ENCODE measurements at regions not wholly inside any gene's neighbourhood (a gene's known extent, or its start where the extent isn't known, plus 50 kb on each side); places are given as distances from the start of the nearest gene placed in this dataset.
"Not testable (repeated sequence)": the region's sequence is repeated elsewhere in the genome, so short reads cannot be mapped to it uniquely, and the experiment has no call there.

DNA sequence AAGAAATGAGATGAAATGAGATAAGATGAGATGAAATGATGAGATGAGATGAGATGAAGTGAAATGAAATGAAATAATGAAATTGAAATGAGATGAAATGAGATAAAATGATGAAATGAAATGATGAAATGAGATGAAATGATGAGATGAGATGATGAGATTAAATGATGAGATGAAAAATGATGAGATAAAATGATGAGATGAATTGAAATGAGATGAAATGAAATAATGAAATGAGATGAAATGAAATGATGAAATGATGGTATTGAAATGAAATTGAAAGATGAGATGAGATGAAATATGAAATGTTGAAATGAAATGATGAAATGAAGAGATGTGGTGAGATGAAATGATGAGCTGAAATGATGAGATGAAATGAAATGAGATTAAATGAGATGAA lies 231.0 kb downstream of the GOLGA6L6 start:
- TF ChIP-seq CTCF (IDR thresholded peaks at IDR 0.05; ENCODE audit: low read depth, low read length, missing control alignments) = no peak
- no peak overlapping the region for H3K4me3 ChIP-seq (replicated peaks; ENCODE audit: low read depth, low read length)
- DNase-seq (ENCODE audit: extremely low read depth, low read depth) = no peak

- not testable (repeated sequence) for H3K4me3 ChIP-seq (replicated peaks; ENCODE audit: low read depth, low read length); DNase-seq (ENCODE audit: extremely low read depth, low read depth)
Measured at GRCh38 chr15:20309966-20310365, 231.6 kb downstream of the GOLGA6L6 start.

DNA sequence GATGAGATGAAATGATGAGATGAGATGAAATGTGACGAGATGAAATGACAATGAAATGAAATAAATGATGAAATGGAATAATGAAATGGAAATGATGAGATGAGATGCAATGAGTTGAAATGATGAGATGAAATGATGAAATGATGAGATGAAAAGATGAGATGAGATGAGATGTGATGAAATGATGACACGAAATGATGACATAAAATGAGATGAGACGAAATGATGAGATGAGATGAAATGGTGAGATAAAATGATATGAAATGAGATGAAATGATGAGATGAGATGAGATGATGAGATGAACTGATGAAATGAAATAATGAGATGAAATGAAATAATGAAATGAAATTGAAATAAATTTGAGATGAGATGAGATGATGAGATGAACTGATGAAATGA lies 232.2 kb downstream of the GOLGA6L6 start:
- not testable (repeated sequence) for H3K4me3 ChIP-seq (replicated peaks; ENCODE audit: low read depth, low read length); DNase-seq (ENCODE audit: extremely low read depth, low read depth)

- not testable (repeated sequence) for DNase-seq (ENCODE audit: extremely low read depth, low read depth); H3K4me3 ChIP-seq (replicated peaks; ENCODE audit: low read depth, low read length)
Measured at GRCh38 chr15:20308027-20308690, 233.4 kb downstream of the GOLGA6L6 start.

GRCh38 chr15:20307137-20307536 lies 234.5 kb downstream of the GOLGA6L6 start:
- not testable (repeated sequence) for DNase-seq (ENCODE audit: extremely low read depth, low read depth); H3K4me3 ChIP-seq (replicated peaks; ENCODE audit: low read depth, low read length)

- not testable (repeated sequence) for H3K4me3 ChIP-seq (replicated peaks; ENCODE audit: low read depth, low read length); DNase-seq (ENCODE audit: extremely low read depth, low read depth)
Measured at GRCh38 chr15:20306497-20307106, 235.0 kb downstream of the GOLGA6L6 start.

- DNase-seq (ENCODE audit: extremely low read depth, low read depth); H3K4me3 ChIP-seq (replicated peaks; ENCODE audit: low read depth, low read length): not testable (repeated sequence)
Measured at GRCh38 chr15:20305912-20306311, 235.7 kb downstream of the GOLGA6L6 start.

DNA sequence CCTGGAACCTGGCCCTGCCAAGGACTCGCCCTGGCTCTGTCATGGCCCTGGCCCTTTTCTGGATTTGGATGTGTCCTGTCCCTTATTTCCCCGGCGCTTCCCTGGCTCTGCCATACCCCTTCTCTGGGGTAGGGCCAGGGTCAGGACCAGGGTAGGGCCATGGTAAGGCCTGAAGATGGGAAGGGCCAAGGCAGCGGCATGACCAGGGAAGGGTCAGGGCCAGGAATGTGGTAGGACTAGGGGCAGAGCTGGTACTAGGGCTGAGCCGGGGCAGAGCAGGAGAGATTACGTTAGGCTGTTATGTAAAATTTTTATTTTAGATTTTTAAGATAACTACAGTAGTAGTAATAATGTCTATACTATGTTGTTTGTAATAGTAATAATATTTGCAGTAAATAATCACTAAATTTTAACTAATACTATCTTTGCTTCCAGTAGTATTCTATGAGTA lies 236.6 kb downstream of the GOLGA6L6 start:
- not testable (repeated sequence) for H3K4me3 ChIP-seq (replicated peaks; ENCODE audit: low read depth, low read length); DNase-seq (ENCODE audit: extremely low read depth, low read depth)

DNA sequence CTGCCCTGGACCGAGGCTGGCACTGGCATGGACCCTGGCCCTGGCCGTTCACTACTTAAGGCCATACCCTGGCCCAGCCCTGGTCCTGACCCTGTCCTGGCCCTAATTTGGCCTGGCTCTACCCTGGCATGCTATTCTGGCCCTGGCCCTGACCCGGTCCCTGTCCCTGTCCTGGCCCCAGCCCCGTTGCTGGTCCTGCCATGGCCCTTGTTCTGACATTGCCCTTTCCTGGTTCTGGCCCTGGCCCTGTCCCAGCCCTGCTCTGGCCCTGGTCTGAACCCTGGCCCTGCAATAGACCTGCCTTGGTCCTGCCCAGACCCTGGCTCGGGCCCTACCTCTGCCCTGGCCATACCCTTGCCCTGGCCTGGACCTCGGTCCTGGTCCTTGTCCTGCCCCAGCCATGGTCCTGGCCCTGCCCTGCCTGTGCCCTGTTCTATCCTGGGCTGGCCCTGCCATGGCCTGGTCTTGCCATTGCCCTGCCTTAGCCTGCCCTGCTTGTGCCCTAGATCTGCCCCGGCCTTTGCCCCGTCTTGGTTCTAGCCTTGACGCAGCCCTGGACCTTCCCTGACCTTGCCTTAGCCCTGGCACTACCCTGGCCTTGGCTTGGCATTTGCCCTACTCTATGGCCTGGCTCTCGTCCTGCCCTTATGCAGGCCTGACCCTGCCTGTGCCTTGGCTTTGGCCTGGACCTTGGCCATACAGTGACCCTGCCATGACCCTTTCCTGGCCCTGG lies 237.2 kb downstream of the GOLGA6L6 start:
- H3K4me3 ChIP-seq (replicated peaks; ENCODE audit: low read depth, low read length); DNase-seq (ENCODE audit: extremely low read depth, low read depth): not testable (repeated sequence)

DNA sequence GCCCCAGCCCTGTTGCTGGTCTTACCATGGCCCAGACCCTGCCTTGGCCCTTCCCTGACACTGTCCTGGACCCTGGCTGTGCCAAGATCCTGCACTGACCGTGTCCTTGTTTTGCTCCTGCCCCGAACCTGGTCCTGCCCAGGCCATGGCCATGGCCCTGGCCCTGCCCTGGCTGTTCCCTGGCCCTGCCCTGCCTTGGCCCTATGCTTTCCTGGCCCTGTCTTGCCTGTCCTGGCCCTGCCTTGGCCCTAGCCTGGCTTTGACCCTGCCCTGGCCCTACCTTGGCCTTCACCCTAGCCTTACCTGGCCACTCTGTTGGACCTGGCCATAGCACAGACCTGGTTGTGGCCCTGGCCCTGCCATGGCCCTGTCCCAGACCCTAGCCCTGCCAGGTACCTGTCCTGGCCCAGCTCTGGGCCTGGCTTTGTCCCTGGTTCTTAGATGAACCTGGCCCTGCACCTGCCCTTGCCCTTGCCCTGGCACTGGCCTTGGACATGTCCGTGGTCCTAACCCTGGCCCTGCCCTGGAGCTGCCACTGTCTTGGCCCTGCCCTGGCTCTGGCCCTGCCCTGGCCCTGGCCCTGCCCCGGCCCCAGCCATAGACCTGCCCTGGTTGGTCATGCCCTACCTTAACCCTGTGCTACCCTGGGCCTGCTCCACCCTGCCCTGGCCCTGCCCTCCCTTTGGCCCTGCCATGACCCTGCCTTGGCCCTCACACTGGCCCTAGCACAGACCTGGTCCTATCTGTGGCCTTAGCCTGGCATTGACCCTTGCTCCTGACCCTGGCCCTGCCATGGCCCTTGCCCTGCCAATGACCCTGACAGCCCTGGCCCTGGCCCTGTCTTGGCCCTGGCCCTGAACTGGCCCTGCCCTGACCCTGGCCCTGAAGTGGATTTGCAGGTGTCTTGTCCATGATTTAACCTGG lies 238.1 kb downstream of the GOLGA6L6 start:
- not testable (repeated sequence) for DNase-seq (ENCODE audit: extremely low read depth, low read depth); H3K4me3 ChIP-seq (replicated peaks; ENCODE audit: low read depth, low read length)

DNA sequence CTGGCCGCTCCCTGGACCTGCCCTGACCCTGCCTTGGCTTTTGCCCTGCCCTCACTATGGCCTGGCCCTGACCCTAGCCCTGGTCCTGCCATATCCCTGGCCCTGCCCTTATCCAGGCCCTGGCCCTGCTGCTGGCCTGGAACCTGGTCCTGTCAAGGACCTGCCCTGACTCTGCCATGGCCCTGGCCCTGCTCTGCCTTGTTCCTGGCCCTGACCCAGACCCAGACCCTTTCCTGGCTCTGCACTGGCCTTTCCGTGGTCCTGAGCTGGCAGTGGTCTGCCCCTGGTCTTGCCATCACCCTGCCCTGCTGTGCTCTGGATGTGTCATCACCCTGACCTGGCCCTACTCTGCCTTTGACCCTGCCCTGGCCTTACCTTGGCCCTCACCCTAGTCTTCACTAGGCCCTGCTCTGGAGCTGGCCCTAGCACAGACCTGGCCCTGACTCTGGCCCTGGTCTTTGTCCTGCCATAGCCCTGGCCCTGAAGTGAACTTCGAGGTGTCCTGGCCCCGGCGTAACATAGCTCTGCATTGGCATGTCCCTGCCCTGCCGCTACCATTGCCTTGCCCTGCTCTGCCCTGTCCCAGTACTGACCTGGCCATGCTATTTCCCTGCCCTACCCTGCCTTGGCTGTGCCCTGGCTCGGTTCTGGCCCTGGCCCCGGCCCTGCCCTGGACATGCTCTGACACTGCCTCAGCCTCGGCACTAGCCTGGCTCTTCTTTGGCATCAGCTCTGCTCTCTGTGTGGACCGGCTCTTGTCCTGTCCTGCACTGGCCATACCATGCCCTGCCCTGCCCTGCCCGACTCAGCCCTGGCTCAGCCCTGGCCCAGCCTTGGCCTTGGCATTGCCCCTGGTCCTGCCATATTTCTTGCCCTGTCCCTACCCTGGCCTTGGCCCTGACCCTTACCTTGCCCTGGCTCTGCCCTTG lies 239.2 kb downstream of the GOLGA6L6 start:
- not testable (repeated sequence) for H3K4me3 ChIP-seq (replicated peaks; ENCODE audit: low read depth, low read length); DNase-seq (ENCODE audit: extremely low read depth, low read depth)

DNA sequence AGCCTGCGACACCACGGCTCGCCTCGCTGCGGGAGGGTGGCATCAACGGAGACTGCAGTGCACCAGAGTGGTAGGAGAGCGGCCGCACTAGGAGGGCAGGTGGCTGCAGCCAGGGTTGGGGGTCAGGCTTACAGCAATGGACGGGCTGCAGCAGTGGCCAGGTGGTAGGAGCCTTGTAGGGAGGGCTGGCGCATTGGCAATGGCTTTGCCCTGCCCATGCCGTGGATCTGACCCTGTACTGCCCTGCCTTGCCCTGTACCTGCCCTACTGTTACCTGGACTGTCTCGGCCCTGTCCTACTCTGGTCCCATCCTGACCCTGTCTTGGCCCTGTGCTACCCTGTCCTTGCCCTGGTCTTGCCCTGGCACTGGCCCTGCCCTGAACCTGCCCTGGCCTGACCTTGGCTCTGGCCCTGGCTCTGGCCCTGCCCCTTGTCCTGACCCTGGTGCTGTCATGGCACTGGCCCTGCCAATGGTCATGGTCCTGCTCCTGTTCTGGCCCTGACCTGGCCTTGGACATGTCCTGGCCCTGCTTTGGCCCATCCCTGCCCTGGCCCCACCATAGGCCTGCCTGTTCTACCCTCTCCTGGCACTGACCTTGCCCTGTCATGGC lies 240.0 kb downstream of the GOLGA6L6 start:
- H3K4me3 ChIP-seq (replicated peaks; ENCODE audit: low read depth, low read length); DNase-seq (ENCODE audit: extremely low read depth, low read depth): not testable (repeated sequence)

- not testable (repeated sequence) for H3K4me3 ChIP-seq (replicated peaks; ENCODE audit: low read depth, low read length); DNase-seq (ENCODE audit: extremely low read depth, low read depth)
Measured at GRCh38 chr15:20301041-20301390, 240.6 kb downstream of the GOLGA6L6 start.

- DNase-seq (ENCODE audit: extremely low read depth, low read depth) = not testable (repeated sequence)
Measured at GRCh38 chr15:20300351-20301040, 241.1 kb downstream of the GOLGA6L6 start.

GRCh38 chr15:20297603-20298123 lies 243.9 kb downstream of the GOLGA6L6 start:
- not testable (repeated sequence) for DNase-seq (ENCODE audit: extremely low read depth, low read depth); H3K4me3 ChIP-seq (replicated peaks; ENCODE audit: low read depth, low read length)

More at GRCh38 chr15:20300351-20301040, 241.1 kb downstream of the GOLGA6L6 start:
- H3K4me3 ChIP-seq (replicated peaks; ENCODE audit: low read depth, low read length) = not testable (repeated sequence)

All from HFF-Myc (cell line).